Activated CD8-positive, alpha-beta memory T cell treated with anti-CD3 and anti-CD28 coated beads, Interleukin-2, amount 10 ng/mL, durations not matched to agents 7 days and 5 days (primary cell): ENCODE measurements at regions not wholly inside any gene's neighbourhood (a gene's known extent, or its start where the extent isn't known, plus 50 kb on each side); places are given as distances from the start of the nearest gene placed in this dataset.

Source experiments
- ATAC-seq: fragments of 150-1000 bp; cut with Tn5 transposase; one replicate; pipeline ENCODE4 v1.10.0; 2021; ENCODE audit warnings: moderate library complexity
- CTCF ChIA-PET: fragments of 350-600 bp; sonication (Branson Sonifier 250); formaldehyde crosslinking; loops from one replicate; lab custom pipeline; 2021; ENCODE audit warnings: antibody characterized with exemption; lab: Charles Lee
- DNase-seq: peaks from one replicate; pipeline ENCODE4 v3.0.0-alpha.2; 2020
- H3K27ac Mint-ChIP-seq: one replicate; pipeline ENCODE4 v1.8.0; 2021; ENCODE audit warnings: mild to moderate bottlenecking, mixed read lengths
- H3K27me3 Mint-ChIP-seq: one replicate; pipeline ENCODE4 v1.8.0; 2021; ENCODE audit warnings: mixed read lengths
- H3K36me3 Mint-ChIP-seq: one replicate; pipeline ENCODE4 v1.8.0; 2021; ENCODE audit warnings: mild to moderate bottlenecking, mixed read lengths
- H3K4me1 Mint-ChIP-seq: one replicate; pipeline ENCODE4 v1.8.0; 2021; ENCODE audit warnings: mixed read lengths
- H3K4me3 Mint-ChIP-seq: one replicate; pipeline ENCODE4 v1.8.0; 2021; ENCODE audit warnings: mild to moderate bottlenecking, moderate library complexity, mixed read lengths
- H3K9me3 Mint-ChIP-seq: one replicate; pipeline ENCODE4 v1.8.0; 2022; ENCODE audit warnings: low read depth, mixed read lengths

GRCh38 chrX:5568934-5569333 is 659.7 kb downstream of the NLGN4X start:
- no peak for DNase-seq
- CTCF ChIA-PET: no interaction called here
- H3K4me3 Mint-ChIP-seq: no peak overlapping the region
- no peaks in the 10 kb centered on the region for H3K4me1 Mint-ChIP-seq
- no peaks in the 10 kb centered on the region for H3K36me3 Mint-ChIP-seq
- H3K27me3 Mint-ChIP-seq: no peaks in the 10 kb centered on the region
- no peaks in the 10 kb centered on the region for H3K9me3 Mint-ChIP-seq
- no peak for ATAC-seq
- H3K27ac Mint-ChIP-seq: no peak overlapping the region

GRCh38 chrX:5559386-5559785 is 669.3 kb downstream of the NLGN4X start:
- no peak for ATAC-seq
- no peaks in the 10 kb centered on the region for H3K27me3 Mint-ChIP-seq
- no peaks in the 10 kb centered on the region for H3K9me3 Mint-ChIP-seq
- H3K27ac Mint-ChIP-seq: no peak overlapping the region
- H3K4me3 Mint-ChIP-seq: no peak overlapping the region
- CTCF ChIA-PET: no interaction called here
- no peaks in the 10 kb centered on the region for H3K36me3 Mint-ChIP-seq
- no peaks in the 10 kb centered on the region for H3K4me1 Mint-ChIP-seq
- no peak for DNase-seq

GRCh38 chrX:5549512-5549911 is 679.2 kb downstream of the NLGN4X start:
- Mint-ChIP-seq H3K27ac (no peak overlapping the region), H3K36me3 (no peaks in the 10 kb centered on the region), H3K9me3 (peaks cover 5% of the 10 kb centered on the region), H3K4me1 (no peaks in the 10 kb centered on the region), H3K27me3 (no peaks in the 10 kb centered on the region), H3K4me3 (no peak overlapping the region)
- ATAC-seq (no peak), DNase-seq (no peak)
- CTCF ChIA-PET: no interaction called here

- Mint-ChIP-seq H3K4me3 (no peak overlapping the region), H3K9me3 (peaks cover 3% of the 10 kb centered on the region), H3K27me3 (no peaks in the 10 kb centered on the region), H3K36me3 (no peaks in the 10 kb centered on the region), H3K4me1 (no peaks in the 10 kb centered on the region), H3K27ac (no peak overlapping the region)
- DNase-seq: no peak
- no peak for ATAC-seq
- CTCF ChIA-PET: no interaction called here
Observed at GRCh38 chrX:5537098-5537497, 691.6 kb downstream of the NLGN4X start.

- DNase-seq (no peak), ATAC-seq (no peak)
- CTCF ChIA-PET: no interaction called here
- Mint-ChIP-seq H3K36me3 (no peaks in the 10 kb centered on the region), H3K27ac (no peak overlapping the region), H3K4me3 (no peak overlapping the region), H3K9me3 (peaks cover 3% of the 10 kb centered on the region), H3K27me3 (no peaks in the 10 kb centered on the region), H3K4me1 (no peaks in the 10 kb centered on the region)
Observed at GRCh38 chrX:5536261-5536660, 692.4 kb downstream of the NLGN4X start.

GRCh38 chrX:5528057-5528456 is 700.6 kb downstream of the NLGN4X start:
- CTCF ChIA-PET: no interaction called here
- Mint-ChIP-seq H3K4me1 (no peaks in the 10 kb centered on the region), H3K27me3 (no peaks in the 10 kb centered on the region), H3K9me3 (peaks cover 7% of the 10 kb centered on the region), H3K27ac (no peak overlapping the region), H3K4me3 (no peak overlapping the region), H3K36me3 (no peaks in the 10 kb centered on the region)
- DNase-seq (no peak), ATAC-seq (no peak)

GRCh38 chrX:5526191-5526590 is 702.5 kb downstream of the NLGN4X start:
- Mint-ChIP-seq H3K27ac (no peak overlapping the region), H3K4me1 (no peaks in the 10 kb centered on the region), H3K9me3 (peaks cover 7% of the 10 kb centered on the region), H3K27me3 (no peaks in the 10 kb centered on the region), H3K4me3 (no peak overlapping the region), H3K36me3 (no peaks in the 10 kb centered on the region)
- CTCF ChIA-PET: no interaction called here
- DNase-seq: no peak
- ATAC-seq: no peak

GRCh38 chrX:5490786-5491563 is 737.7 kb downstream of the NLGN4X start:
- Mint-ChIP-seq H3K27me3 (no peaks in the 10 kb centered on the region), H3K36me3 (no peaks in the 10 kb centered on the region), H3K9me3 (peaks cover 14% of the 10 kb centered on the region), H3K4me1 (no peaks in the 10 kb centered on the region), H3K4me3 (no peak overlapping the region), H3K27ac (no peak overlapping the region)
- CTCF ChIA-PET: no interaction called here
- no peak for DNase-seq
- ATAC-seq: no peak

- no peaks in the 10 kb centered on the region for H3K4me1 Mint-ChIP-seq
- CTCF ChIA-PET: no interaction called here
- no peaks in the 10 kb centered on the region for H3K36me3 Mint-ChIP-seq
- H3K9me3 Mint-ChIP-seq: peaks cover 11% of the 10 kb centered on the region
- H3K27me3 Mint-ChIP-seq: no peaks in the 10 kb centered on the region
- no peak overlapping the region for H3K27ac Mint-ChIP-seq
- DNase-seq (no peak), ATAC-seq (no peak)
- no peak overlapping the region for H3K4me3 Mint-ChIP-seq
Observed at GRCh38 chrX:5474282-5474681, 754.4 kb downstream of the NLGN4X start.

- no peaks in the 10 kb centered on the region for H3K27me3 Mint-ChIP-seq
- no peaks in the 10 kb centered on the region for H3K4me1 Mint-ChIP-seq
- no peak overlapping the region for H3K4me3 Mint-ChIP-seq
- no peaks in the 10 kb centered on the region for H3K36me3 Mint-ChIP-seq
- ATAC-seq (no peak), DNase-seq (no peak)
- no peaks in the 10 kb centered on the region for H3K9me3 Mint-ChIP-seq
- CTCF ChIA-PET: no interaction called here
- H3K27ac Mint-ChIP-seq: no peak overlapping the region
Observed at GRCh38 chrX:5458300-5458842, 770.3 kb downstream of the NLGN4X start.

- CTCF ChIA-PET: no interaction called here
Observed at GRCh38 chrX:5449323-5449722, 779.3 kb downstream of the NLGN4X start.

GRCh38 chrX:5431823-5432222 is 796.8 kb downstream of the NLGN4X start:
- DNase-seq (no peak), ATAC-seq (no peak)
- Mint-ChIP-seq H3K9me3 (peaks cover 2% of the 10 kb centered on the region), H3K27me3 (no peaks in the 10 kb centered on the region), H3K36me3 (no peaks in the 10 kb centered on the region), H3K4me1 (no peaks in the 10 kb centered on the region), H3K4me3 (no peak overlapping the region), H3K27ac (no peak overlapping the region)
- CTCF ChIA-PET: no interaction called here

More at GRCh38 chrX:5449323-5449722, 779.3 kb downstream of the NLGN4X start:
- Mint-ChIP-seq H3K4me1 (no peaks in the 10 kb centered on the region), H3K36me3 (no peaks in the 10 kb centered on the region), H3K27me3 (no peaks in the 10 kb centered on the region), H3K9me3 (no peaks in the 10 kb centered on the region), H3K4me3 (no peak overlapping the region), H3K27ac (no peak overlapping the region)
- DNase-seq (no peak), ATAC-seq (no peak)

- DNase-seq (no peak), ATAC-seq (no peak)
- H3K4me3 Mint-ChIP-seq: no peak overlapping the region
- CTCF ChIA-PET: no interaction called here
- no peaks in the 10 kb centered on the region for H3K4me1 Mint-ChIP-seq
- peaks cover 7% of the 10 kb centered on the region for H3K9me3 Mint-ChIP-seq
- no peak overlapping the region for H3K27ac Mint-ChIP-seq
- H3K36me3 Mint-ChIP-seq: no peaks in the 10 kb centered on the region
- H3K27me3 Mint-ChIP-seq: no peaks in the 10 kb centered on the region
Observed at GRCh38 chrX:5425119-5425518, 803.5 kb downstream of the NLGN4X start.

GRCh38 chrX:5417381-5417780 is 811.3 kb downstream of the NLGN4X start:
- no peaks in the 10 kb centered on the region for H3K9me3 Mint-ChIP-seq
- H3K27ac Mint-ChIP-seq: no peak overlapping the region
- H3K27me3 Mint-ChIP-seq: no peaks in the 10 kb centered on the region
- H3K36me3 Mint-ChIP-seq: no peaks in the 10 kb centered on the region
- CTCF ChIA-PET: no interaction called here
- no peak overlapping the region for H3K4me3 Mint-ChIP-seq
- no peaks in the 10 kb centered on the region for H3K4me1 Mint-ChIP-seq
- DNase-seq (no peak), ATAC-seq (no peak)
